HFFc6 (cell line): ENCODE measurements at regions not wholly inside any gene's neighbourhood (a gene's known extent, or its start where the extent isn't known, plus 50 kb on each side); places are given as distances from the start of the nearest gene placed in this dataset.

Experiments used
- DNase-seq: peaks from one replicate; pipeline ENCODE4 v3.0.0-alpha.2; 2018
- H3K27ac Mint-ChIP-seq: 2 replicates; pipeline ENCODE4 v1.8.0; 2020; ENCODE audit warnings: mild to moderate bottlenecking, mixed read lengths
- H3K27me3 Mint-ChIP-seq: 2 replicates; pipeline ENCODE4 v1.8.0; 2021; ENCODE audit warnings: mild to moderate bottlenecking, moderate library complexity, mixed read lengths; ENCODE audit not compliant: insufficient read depth
- H3K36me3 Mint-ChIP-seq: 2 replicates; pipeline ENCODE4 v1.8.0; 2021; ENCODE audit warnings: low read depth, mixed read lengths
- H3K4me1 Mint-ChIP-seq: 2 replicates; pipeline ENCODE4 v1.8.0; 2020; ENCODE audit warnings: low read depth, mixed read lengths
- H3K4me3 Mint-ChIP-seq: 2 replicates; pipeline ENCODE4 v1.8.0; 2020; ENCODE audit warnings: mild to moderate bottlenecking, moderate library complexity, mixed read lengths
- H3K9me3 Mint-ChIP-seq: 2 replicates; pipeline ENCODE4 v1.8.0; 2020; ENCODE audit warnings: mild to moderate bottlenecking, mixed read lengths
- TF ChIP-seq, protein P1 (sequence below): fragments of 200-600 bp; sonication (generic); IDR thresholded peaks from 2 replicates; pipeline ENCODE4 v1.5.0; 2021; ENCODE audit warnings: antibody characterized with exemption, mild to moderate bottlenecking

DNA sequence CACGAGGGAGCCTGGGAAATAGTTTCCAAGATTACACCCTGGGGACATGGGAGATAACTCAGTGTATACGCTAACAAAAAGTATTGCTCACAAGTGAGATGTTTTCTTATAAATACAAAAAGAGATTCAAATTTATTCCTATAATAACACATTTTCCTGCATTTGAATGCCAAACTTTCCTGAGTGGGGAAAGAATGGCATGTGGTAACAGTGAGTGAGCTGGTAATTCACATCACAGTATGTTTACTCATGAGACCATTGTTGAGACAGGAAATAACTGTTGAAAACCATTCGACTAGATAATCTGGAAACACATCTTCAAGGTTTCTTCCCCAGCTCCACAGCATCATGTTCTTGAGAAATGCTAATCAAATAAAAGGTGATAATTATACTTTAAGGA lies 109.1 kb downstream of the TASL start:
- DNase-seq: no peak
- Mint-ChIP-seq H3K36me3 (no peaks in the 10 kb centered on the region), H3K27ac (no peak overlapping the region), H3K4me3 (no peak overlapping the region), H3K27me3 (peaks cover 1% of the 10 kb centered on the region; the same call in 1 of the 2 replicates), H3K4me1 (no peaks in the 10 kb centered on the region), H3K9me3 (no peaks in the 10 kb centered on the region)
- TF ChIP-seq, protein P1, sequence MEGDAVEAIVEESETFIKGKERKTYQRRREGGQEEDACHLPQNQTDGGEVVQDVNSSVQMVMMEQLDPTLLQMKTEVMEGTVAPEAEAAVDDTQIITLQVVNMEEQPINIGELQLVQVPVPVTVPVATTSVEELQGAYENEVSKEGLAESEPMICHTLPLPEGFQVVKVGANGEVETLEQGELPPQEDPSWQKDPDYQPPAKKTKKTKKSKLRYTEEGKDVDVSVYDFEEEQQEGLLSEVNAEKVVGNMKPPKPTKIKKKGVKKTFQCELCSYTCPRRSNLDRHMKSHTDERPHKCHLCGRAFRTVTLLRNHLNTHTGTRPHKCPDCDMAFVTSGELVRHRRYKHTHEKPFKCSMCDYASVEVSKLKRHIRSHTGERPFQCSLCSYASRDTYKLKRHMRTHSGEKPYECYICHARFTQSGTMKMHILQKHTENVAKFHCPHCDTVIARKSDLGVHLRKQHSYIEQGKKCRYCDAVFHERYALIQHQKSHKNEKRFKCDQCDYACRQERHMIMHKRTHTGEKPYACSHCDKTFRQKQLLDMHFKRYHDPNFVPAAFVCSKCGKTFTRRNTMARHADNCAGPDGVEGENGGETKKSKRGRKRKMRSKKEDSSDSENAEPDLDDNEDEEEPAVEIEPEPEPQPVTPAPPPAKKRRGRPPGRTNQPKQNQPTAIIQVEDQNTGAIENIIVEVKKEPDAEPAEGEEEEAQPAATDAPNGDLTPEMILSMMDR: no peak
